HepG2 (cell line): ENCODE measurements at regions not wholly inside any gene's neighbourhood (a gene's known extent, or its start where the extent isn't known, plus 50 kb on each side); places are given as distances from the start of the nearest gene placed in this dataset.

Experiments used
- ATAC-seq: fragments of 200-7000 bp; cut with Tn5 transposase; 3 replicates; pipeline ENCODE4 v1.9.1; 2020; ENCODE audit warnings: mild to moderate bottlenecking, moderate library complexity
- BruUV-seq: library from RNA; stranded (reverse); fragments of 400-500 nt; replicated peaks from 2 replicates; lab custom pipeline; 2021; lab: Mats Ljungman, UMichigan
- CTCF ChIA-PET: fragments of 300-600 bp; formaldehyde crosslinking; extraction: SDS; loops from one replicate; lab custom pipeline; 2021; ENCODE audit warnings: low total read pairs, inconsistent platforms, low intra/inter-chr PET ratio; lab: Yijun Ruan, JAX
- POLR2A ChIA-PET: fragments of 350-600 bp; sonication (Branson Sonifier 250); formaldehyde crosslinking; loops from one replicate; lab custom pipeline; 2020; ENCODE audit warnings: antibody characterized with exemption, inconsistent platforms; lab: Yijun Ruan, JAX
- DNase-seq: peaks from one replicate; pipeline ENCODE4 v3.0.0-alpha.2; 2015; ENCODE audit warnings: low spot score
- FAIRE-seq: peaks from 3 replicates; lab custom pipeline; 2011; peaks lifted over from hg19 to GRCh38; lab: Jason Lieb, UNC
- H2AFZ ChIP-seq: one replicate; pipeline ENCODE4 v1.6.1; 2011; ENCODE audit warnings: low read length, inconsistent platforms
- H3K27ac ChIP-seq: fragments of 300-600 bp; 3 replicates; pipeline ENCODE4 v1.8.0; 2011; ENCODE audit warnings: mixed run types, mild to moderate bottlenecking, mixed read lengths, low read length, inconsistent platforms; ENCODE audit not compliant: insufficient read depth; ENCODE audit errors: extremely low read length
- H3K27me3 ChIP-seq, 2 experiments: fragments of 200-600 bp in 1 of 2; 2 replicates in 1 of 2; 3 replicates in 1 of 2; pipeline versions ENCODE4 v1.6.0 to v1.8.0; 2011; ENCODE audit warnings: low read length in 2 of 2, mild to moderate bottlenecking in 2 of 2, moderate library complexity in 2 of 2, inconsistent platforms in 1 of 2; ENCODE audit not compliant: insufficient read depth in 2 of 2, control insufficient read depth in 1 of 2
- H3K36me3 ChIP-seq, 2 experiments: fragments of 200-600 bp in 1 of 2; replicated peaks in 1 of 2; 2 replicates in 1 of 2; 3 replicates in 1 of 2; pipeline versions ENCODE4 v1.5.1 to v1.8.0; 2011; ENCODE audit warnings: low read length in 2 of 2, inconsistent platforms in 1 of 2; ENCODE audit not compliant: insufficient read depth in 2 of 2, control insufficient read depth in 1 of 2
- H3K4me1 ChIP-seq: 2 replicates; pipeline ENCODE4 v1.5.1; 2012; ENCODE audit warnings: low read length, inconsistent platforms; ENCODE audit not compliant: insufficient read depth
- H3K4me2 ChIP-seq: 2 replicates; pipeline ENCODE4 v1.6.0; 2011; ENCODE audit warnings: low read depth, low read length, inconsistent platforms
- H3K4me3 ChIP-seq, 3 experiments: fragments of 200-600 bp in 1 of 3; sonication (generic), shearing (Covaris generic) in 1 of 3; replicated peaks in 1 of 3; 2 replicates each; pipeline ENCODE4 v1.5.1; 2011 to 2016; ENCODE audit warnings: low read length in 3 of 3, inconsistent platforms in 2 of 3, low read depth in 2 of 3, mild to moderate bottlenecking in 2 of 3, control low read depth in 1 of 3, mixed read lengths in 1 of 3; ENCODE audit not compliant: insufficient read depth in 1 of 3
- H3K79me2 ChIP-seq: one replicate; pipeline ENCODE4 v1.6.1; 2011; ENCODE audit warnings: low read length, inconsistent platforms; ENCODE audit not compliant: insufficient read depth
- H3K9ac ChIP-seq: 2 replicates; pipeline ENCODE4 v1.6.0; 2011; ENCODE audit warnings: mild to moderate bottlenecking, low read depth, low read length, inconsistent platforms; ENCODE audit not compliant: insufficient read depth
- H3K9me3 ChIP-seq: 2 replicates; pipeline ENCODE4 v1.5.1; 2012; ENCODE audit warnings: mild to moderate bottlenecking, low read length
- H4K20me1 ChIP-seq: 2 replicates; pipeline ENCODE4 v1.6.0; 2011; ENCODE audit warnings: inconsistent platforms, mild to moderate bottlenecking, low read length, moderate library complexity; ENCODE audit not compliant: insufficient read depth
- ATF1 ChIP-seq: IDR thresholded peaks from 2 replicates; pipeline ENCODE4 v1.6.1; 2016; ENCODE audit warnings: mild to moderate bottlenecking, control low read depth
- HNRNPK ChIP-seq: fragments of 200-400 bp; formaldehyde crosslinking; IDR thresholded peaks from 2 replicates; pipeline ENCODE4 v1.6.1; 2018; ENCODE audit warnings: low read length, low read depth, moderate library complexity, mild to moderate bottlenecking; ENCODE audit not compliant: poor library complexity, severe bottlenecking
- ZKSCAN8 ChIP-seq: IDR thresholded peaks from 2 replicates; pipeline ENCODE4 v1.6.1; 2016; ENCODE audit warnings: borderline replicate concordance, missing genetic modification reagents, missing compliant biosample characterization
- WGBS: methylation state at CpG from one replicate; pipeline ENCODE4 v1.1.6; 2017; ENCODE audit warnings: low lambda C conversion rate; 5-methylcytosine and 5-hydroxymethylcytosine counted together
- in situ Hi-C: cut with HindIII; loops from 2 replicates; pipeline ENCODE4 v1.10.0; 2017; ENCODE audit warnings: low pct_unique_long_range_greater_than_20kb; ENCODE audit not compliant: extremely low pct_ligation_motif_present
- intact Hi-C: fragments of 100-400 bp; cut with micrococcal nuclease; formaldehyde crosslinking; loops from one replicate; pipeline ENCODE4 v1.10.0; 2022; ENCODE audit not compliant: unreplicated experiment
- TF ChIP-seq, protein P1 (sequence below): sonication (generic); formaldehyde crosslinking; IDR thresholded peaks from 2 replicates; pipeline ENCODE4 v1.9.0; 2021; ENCODE audit warnings: missing genetic modification reagents, mild to moderate bottlenecking, borderline replicate concordance

DNA sequence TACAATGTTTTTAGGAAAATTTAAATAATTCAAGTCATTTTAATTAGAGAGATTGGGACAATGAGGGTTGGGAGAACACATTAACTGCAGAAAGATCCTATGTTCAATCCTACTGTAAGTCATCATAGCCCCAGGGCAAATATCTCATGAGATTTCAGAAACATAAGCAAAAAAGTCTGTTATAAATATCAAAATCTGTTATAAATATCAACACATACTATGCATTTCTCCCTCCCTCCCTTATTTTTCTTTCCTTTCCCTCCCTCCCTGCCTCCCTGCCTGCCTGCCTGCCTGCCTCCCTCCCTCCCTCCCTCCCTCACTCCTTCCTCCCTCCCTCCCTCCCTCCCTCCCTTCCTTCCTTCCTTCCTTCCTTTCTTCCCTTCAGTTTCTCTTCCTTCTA, 267.3 kb upstream of the SASH1 start:
- Histone ChIP-seq H3K4me2 (no peak overlapping the region), H3K9me3 (no peaks in the 10 kb centered on the region; the same call in 1 of the 2 replicates), H4K20me1 (no peaks in the 10 kb centered on the region), H3K9ac (no peak overlapping the region), H3K4me3 (no peak overlapping the region), H3K36me3 (no peaks in the 10 kb centered on the region), H3K27me3 (no peaks in the 10 kb centered on the region)
- CTCF ChIA-PET, result no interaction called here
- intact Hi-C loops, result no loop called here
- DNase-seq (no peak), ATAC-seq (no peak)
- TF ChIP-seq, protein P1, sequence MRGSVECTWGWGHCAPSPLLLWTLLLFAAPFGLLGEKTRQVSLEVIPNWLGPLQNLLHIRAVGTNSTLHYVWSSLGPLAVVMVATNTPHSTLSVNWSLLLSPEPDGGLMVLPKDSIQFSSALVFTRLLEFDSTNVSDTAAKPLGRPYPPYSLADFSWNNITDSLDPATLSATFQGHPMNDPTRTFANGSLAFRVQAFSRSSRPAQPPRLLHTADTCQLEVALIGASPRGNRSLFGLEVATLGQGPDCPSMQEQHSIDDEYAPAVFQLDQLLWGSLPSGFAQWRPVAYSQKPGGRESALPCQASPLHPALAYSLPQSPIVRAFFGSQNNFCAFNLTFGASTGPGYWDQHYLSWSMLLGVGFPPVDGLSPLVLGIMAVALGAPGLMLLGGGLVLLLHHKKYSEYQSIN (CRISPR knock-in tag), result no peak
- TF ChIP-seq HNRNPK, result peak; percentile 85
- TF ChIP-seq, all 625 proteins: peak for 1
- H3K4me1 ChIP-seq, result no peaks in the 10 kb centered on the region
- in situ Hi-C loops, result no loop called here
- no peak for FAIRE-seq
- H3K27ac ChIP-seq, result no peak overlapping the region
- no peak overlapping the region for H2AFZ ChIP-seq
- no peaks in the 10 kb centered on the region for H3K79me2 ChIP-seq
- BruUV-seq, result no TSS peak
- POLR2A ChIA-PET, result no interaction called here

DNA sequence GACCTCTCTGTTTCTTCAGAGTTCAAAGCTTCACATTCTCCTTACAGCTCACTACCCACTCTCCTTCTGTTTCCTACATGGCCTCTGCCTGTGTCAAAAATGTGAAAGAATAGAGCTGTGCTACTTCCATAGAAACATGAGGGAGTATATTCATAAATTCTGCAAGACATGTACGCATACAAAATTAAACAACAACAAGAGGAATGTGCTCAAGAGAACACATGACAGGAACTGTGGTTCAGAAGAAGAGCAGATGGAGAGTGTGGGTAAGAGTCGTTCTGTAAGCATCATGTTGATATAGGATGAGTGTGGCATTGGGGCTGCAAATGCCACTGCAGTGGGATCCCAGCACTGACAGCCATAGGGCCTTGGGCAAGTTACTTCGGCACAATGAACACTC, 266.6 kb upstream of the SASH1 start:
- no peak overlapping the region for H3K4me2 ChIP-seq
- POLR2A ChIA-PET, result no interaction called here
- H3K27me3 ChIP-seq, result no peaks in the 10 kb centered on the region
- no peak overlapping the region for H3K9ac ChIP-seq
- in situ Hi-C loops, result no loop called here
- TF ChIP-seq ATF1 (CRISPR knock-in tag) (no peak), ZKSCAN8 (no peak)
- TF ChIP-seq, all 625 proteins: peak for 0
- ATAC-seq (no peak), FAIRE-seq (no peak), DNase-seq (no peak)
- no TSS peak for BruUV-seq
- H3K79me2 ChIP-seq, result no peaks in the 10 kb centered on the region
- H3K4me1 ChIP-seq, result no peaks in the 10 kb centered on the region
- whole genome bisulfite sequencing, result 49% methylated on average over 3 of the region's 3 CpGs
- H3K27ac ChIP-seq, result no peak overlapping the region
- no peaks in the 10 kb centered on the region for H4K20me1 ChIP-seq
- H3K4me3 ChIP-seq, result no peak overlapping the region
- intact Hi-C loops, result no loop called here
- CTCF ChIA-PET, result no interaction called here
- H2AFZ ChIP-seq, result no peak overlapping the region
- H3K9me3 ChIP-seq, result no peaks in the 10 kb centered on the region; the same call in 1 of the 2 replicates
- H3K36me3 ChIP-seq, result no peaks in the 10 kb centered on the region
